HG02798 (cell line): ENCODE measurements at regions not wholly inside any gene's neighbourhood (a gene's known extent, or its start where the extent isn't known, plus 50 kb on each side); places are given as distances from the start of the nearest gene placed in this dataset.
A peak's percentile ranks its signal among the peaks of the same experiment; 100 is the strongest.
"Not testable (repeated sequence)": the region's sequence is repeated elsewhere in the genome, so short reads cannot be mapped to it uniquely, and the experiment has no call there.

Experiments
- ATAC-seq: cut with Tn5 transposase; IDR thresholded peaks from one replicate; pipeline ENCODE4 v1.9.1; 2021; ENCODE audit warnings: mild to moderate bottlenecking; ENCODE audit not compliant: unreplicated experiment, poor library complexity

- peak; percentile 44 for ATAC-seq
Observed at GRCh38 chr2:13289310-13289709, 572.6 kb downstream of the TRIB2 start.

- ATAC-seq = not testable (repeated sequence)
Observed at GRCh38 chr2:13308478-13308805, 591.7 kb downstream of the TRIB2 start.

- ATAC-seq = no peak
Observed at GRCh38 chr2:13308989-13309388, 592.3 kb downstream of the TRIB2 start.

- no peak for ATAC-seq
Observed at GRCh38 chr2:13332060-13332459, 615.3 kb downstream of the TRIB2 start.

GRCh38 chr2:13334071-13334470 lies 617.3 kb downstream of the TRIB2 start:
- ATAC-seq = not testable (repeated sequence)

GRCh38 chr2:13334545-13334944 lies 617.8 kb downstream of the TRIB2 start:
- no peak for ATAC-seq

- no peak for ATAC-seq
Observed at GRCh38 chr2:13335862-13336535, 619.3 kb downstream of the TRIB2 start.

GRCh38 chr2:13351068-13351467 lies 634.3 kb downstream of the TRIB2 start:
- ATAC-seq = no peak

- no peak for ATAC-seq
Observed at GRCh38 chr2:13353083-13353482, 636.3 kb downstream of the TRIB2 start.

- ATAC-seq = no peak
Observed at GRCh38 chr2:13354031-13354430, 637.3 kb downstream of the TRIB2 start.

- ATAC-seq = not testable (repeated sequence)
Observed at GRCh38 chr2:13381928-13382327, 665.2 kb downstream of the TRIB2 start.

GRCh38 chr2:13389172-13389571 lies 672.4 kb downstream of the TRIB2 start:
- not testable (repeated sequence) for ATAC-seq

GRCh38 chr2:13390676-13391075 lies 673.9 kb downstream of the TRIB2 start:
- no peak for ATAC-seq

- ATAC-seq = no peak
Observed at GRCh38 chr2:13401312-13401711, 684.6 kb downstream of the TRIB2 start.

- ATAC-seq = no peak
Observed at GRCh38 chr2:13413989-13414388, 697.3 kb downstream of the TRIB2 start.

- no peak for ATAC-seq
Observed at GRCh38 chr2:13414897-13415296, 698.2 kb downstream of the TRIB2 start.

GRCh38 chr2:13433954-13434353 lies 717.2 kb downstream of the TRIB2 start:
- no peak for ATAC-seq

- ATAC-seq = peak; percentile 66
Observed at GRCh38 chr2:13443554-13444261, 727.0 kb downstream of the TRIB2 start.

- ATAC-seq = no peak
Observed at GRCh38 chr2:13462464-13462863, 745.7 kb downstream of the TRIB2 start.

- no peak for ATAC-seq
Observed at GRCh38 chr2:13466076-13466475, 749.3 kb downstream of the TRIB2 start.

GRCh38 chr2:13474538-13474937 lies 757.8 kb downstream of the TRIB2 start:
- ATAC-seq = peak; percentile 63

- ATAC-seq = peak; percentile 63
Observed at GRCh38 chr2:13480057-13480456, 763.3 kb downstream of the TRIB2 start.
